Putamen (tissue), 1 donor: ENCODE measurements at regions not wholly inside any gene's neighbourhood (a gene's known extent, or its start where the extent isn't known, plus 50 kb on each side); places are given as distances from the start of the nearest gene placed in this dataset.

Experiments used
- DNase-seq: peaks from one replicate; pipeline ENCODE4 v3.0.0-alpha.2; 2016; ENCODE audit warnings: low spot score

DNA sequence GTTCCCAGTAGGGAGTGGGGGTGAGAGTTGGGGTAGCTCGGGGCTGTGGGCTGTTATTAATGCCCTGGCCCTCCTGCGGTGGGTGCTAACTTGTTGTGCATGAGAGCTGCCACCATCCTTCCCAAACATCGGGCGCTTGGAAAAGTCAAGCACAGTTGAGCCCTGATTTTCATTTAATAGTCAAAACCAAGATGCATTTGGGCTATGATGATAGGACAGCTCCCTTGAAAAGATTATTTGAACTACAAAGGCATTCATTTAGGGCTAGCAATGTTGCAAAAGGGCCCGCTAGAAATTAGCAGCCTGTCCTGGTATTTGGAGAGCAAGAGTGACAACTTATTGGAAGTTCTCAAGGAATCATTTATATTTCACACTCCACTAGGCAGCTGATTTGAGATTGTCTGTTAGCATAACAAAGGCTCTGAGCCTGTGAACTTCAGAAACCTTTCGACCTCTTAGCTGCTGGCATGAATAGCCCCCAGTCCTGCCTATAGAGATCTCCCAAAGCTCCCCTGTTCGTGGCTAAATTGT lies 128.2 kb upstream of the TMEM161B start:
- DNase-seq, result no peak

GRCh38 chr5:88396000-88396535 lies 127.4 kb upstream of the TMEM161B start:
- DNase-seq, result no peak

- no peak for DNase-seq
Measured at GRCh38 chr5:88395264-88395663, 126.6 kb upstream of the TMEM161B start.

DNA sequence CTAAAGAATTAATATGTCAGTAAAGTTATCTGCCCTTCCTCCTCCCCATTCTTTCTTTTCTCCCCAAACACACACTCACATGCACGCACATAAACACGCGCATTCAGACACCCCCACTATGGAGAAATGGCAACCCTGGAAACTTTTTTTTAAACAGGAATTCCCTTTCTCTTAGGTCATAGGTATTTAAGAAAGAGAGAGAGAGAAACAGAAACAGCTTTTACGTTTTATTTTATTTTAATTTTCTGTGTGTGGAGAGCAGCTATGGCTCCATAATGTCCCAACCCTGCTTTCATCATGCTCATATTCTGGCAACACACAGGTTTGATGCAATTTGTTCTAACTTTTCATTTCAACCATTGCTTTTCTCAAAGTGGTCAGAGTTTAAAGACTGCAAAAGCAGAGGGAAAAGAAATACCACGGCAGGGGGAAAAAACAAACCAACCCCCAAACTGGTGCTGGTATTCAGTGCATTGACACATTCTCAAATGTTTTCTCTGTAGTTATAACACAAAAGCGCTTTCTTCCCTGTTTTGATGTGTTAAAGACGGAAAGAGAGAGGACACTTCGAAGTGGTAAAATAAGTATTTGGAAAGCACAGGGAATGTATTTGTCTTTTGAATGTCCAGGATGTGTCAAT lies 126.0 kb upstream of the TMEM161B start:
- DNase-seq, result peak; percentile 65

DNA sequence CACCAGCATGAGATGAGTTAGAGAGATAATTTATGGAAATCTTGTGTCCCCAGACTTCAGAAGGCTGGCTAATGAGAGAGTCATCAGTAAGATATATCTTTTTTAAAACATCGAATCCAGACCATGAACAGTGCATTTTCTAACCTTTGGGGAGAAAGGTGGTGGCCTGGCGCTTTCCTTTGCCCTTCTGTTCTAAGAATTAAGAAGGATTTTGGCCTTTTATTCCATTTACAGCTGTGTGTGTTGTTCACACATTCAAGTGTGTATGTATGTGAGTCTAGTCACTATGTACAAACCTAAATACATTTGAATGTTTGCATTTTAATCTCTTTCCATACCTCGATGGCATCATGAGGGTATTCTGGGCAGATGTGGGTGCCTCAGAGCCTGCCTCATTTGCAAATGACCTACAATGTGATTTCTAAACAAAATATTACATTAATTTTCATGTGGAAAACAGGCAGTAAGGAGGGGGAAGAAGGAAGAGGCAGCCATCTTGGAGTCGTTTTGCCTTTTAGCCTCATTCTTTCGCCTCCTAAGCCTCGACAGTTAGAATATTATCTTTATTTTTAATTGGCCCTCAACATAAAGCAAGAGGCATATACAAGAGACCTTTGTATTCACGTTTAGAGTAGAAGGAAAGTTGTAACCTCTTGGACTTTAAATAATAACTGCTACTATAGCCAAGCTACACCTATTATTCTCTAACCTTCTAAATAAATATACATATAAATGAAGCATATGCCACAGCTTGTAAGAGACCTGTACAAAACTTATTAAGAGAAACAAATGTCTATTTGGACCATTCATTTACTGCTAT lies 125.3 kb upstream of the TMEM161B start:
- no peak for DNase-seq

DNA sequence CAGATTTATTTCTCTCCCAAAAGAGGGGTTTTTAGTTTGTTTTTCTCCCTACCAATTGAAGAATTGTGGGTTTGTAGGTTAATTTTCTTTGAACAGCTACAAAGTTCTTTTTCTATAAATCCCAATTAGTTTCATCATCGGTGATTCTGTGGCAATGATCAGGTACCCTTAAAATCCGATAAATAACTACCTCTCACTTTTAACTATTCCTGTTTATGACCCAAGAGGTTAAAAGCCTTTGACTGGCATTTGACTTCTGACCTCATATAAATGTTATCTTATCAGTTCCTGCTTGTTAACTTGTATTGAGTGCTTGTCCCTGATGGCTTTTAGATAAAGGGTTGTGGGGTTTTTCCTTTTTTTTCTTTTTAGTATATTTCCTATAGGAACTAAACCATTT lies 124.4 kb upstream of the TMEM161B start:
- no peak for DNase-seq

GRCh38 chr5:88391991-88392390 lies 123.3 kb upstream of the TMEM161B start:
- no peak for DNase-seq

- no peak for DNase-seq
Measured at GRCh38 chr5:88391116-88391515, 122.5 kb upstream of the TMEM161B start.

DNA sequence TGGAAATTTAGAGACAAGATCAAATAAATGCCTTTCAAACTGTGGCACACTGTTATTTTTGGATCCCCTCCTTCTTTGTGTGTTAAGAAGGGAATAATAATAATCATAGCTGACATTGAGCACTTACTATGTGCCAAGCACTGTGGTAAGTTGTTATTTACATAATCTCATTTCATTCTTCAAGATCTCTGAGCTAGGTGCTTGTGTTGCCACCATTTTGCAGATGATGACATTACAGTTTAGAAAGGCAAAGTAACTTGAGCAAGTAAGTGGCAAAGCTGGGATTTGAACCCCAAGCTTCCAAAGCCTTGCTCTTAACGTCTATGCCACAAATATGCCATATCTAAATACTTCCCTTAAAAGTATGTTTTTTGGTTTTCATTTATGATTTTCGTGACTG lies 121.8 kb upstream of the TMEM161B start:
- no peak for DNase-seq

DNA sequence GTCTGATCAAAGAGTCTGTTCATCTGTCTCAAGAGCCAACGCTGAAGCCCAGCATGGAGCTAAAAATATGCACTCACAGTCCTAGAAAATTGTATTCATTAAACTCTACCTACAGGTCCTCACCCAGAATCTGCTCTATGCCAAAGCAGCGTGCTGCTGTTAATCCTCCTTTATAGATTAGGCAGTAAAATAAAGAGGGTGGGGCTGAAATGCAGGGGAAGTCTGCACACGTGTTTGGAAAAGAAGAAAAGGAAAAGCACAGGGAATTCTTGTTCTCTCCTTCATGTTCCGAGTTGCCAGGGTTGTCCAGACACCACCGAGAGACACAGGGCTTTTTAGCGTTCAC lies 121.4 kb upstream of the TMEM161B start:
- DNase-seq, result no peak

- DNase-seq, result no peak
Measured at GRCh38 chr5:88389338-88390095, 120.9 kb upstream of the TMEM161B start.

- no peak for DNase-seq
Measured at GRCh38 chr5:88388476-88389337, 120.1 kb upstream of the TMEM161B start.

DNA sequence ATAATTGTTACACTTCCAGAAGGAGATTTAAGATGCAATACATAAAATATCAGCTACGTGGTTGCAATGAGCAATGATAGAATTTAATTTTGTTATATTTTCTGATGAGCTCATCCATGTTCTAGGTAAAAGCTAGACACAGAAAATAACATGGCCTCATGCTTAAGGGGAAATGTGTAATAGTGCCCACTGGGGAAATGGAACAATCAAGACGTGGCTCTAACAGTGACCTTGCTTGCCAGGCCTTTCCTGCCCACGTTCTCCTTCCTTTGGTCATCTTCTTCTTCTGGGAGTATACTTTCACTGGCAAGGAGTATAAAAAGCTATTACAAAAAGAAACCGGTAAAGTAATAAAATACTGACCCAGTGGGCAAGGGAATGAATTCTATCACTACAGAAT lies 116.2 kb upstream of the TMEM161B start:
- DNase-seq, result no peak

DNA sequence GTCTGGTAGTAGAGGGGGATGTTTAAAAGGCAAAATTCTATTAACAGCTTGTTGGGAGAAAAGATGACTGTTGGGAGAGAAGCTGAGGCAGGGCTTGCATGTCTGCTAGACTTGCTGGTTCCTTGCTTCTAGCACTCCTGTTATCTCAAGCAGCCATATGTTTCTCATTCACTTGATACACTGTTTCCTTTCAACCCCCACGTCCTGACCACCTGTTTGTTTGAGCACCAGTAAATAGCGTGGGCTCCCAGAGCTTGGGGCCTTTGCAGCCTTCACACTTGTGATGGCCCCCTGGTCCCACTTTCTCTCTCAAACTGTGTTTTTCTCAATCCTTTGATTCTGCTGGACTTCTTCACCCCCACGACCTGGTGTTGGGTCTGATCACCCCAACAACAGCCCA lies 111.7 kb upstream of the TMEM161B start:
- DNase-seq, result no peak

DNA sequence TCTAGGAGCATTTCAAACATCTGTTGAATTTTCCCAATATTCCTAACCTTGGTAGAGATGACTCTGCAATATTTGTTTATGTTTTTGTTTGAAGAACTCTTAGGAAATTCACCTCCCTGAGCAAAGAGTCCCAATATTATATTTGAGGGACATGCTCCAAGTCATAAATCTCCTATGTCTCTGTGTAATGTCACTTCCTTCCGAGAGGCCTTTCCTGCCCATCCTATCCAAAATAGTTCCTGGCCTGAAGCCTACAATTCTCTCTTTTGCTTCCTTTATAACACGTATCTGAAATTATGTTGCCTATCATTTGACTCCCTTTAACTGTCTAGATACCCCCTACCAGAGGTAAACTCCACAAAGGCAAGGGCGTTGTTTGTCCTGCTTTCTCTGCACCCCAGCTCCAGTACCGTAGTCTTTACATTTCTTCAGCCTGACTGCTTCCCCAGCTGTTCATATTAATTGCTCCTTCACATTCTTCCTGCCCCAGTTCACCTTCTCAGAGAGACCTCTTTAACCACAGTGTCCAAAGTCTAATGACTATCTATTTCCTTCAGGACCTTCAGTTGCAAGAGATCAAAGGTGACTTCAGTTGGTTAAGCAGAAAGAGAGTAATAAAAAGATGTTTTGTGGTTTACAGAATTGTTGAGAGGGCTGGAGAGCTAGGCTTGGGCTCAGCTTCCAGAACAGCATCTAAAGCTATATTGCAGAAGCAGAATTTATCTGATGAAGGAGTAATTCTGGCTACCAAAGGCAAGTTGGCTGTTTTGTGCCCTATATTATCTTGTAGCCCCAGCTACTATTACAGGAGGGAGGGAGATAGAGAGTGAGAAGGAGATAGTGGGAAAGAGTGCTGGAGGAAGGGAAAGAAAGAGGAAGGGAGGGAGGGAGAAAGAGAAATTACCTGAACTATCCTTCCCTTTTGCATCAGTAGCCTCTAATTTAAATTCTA lies 109.3 kb upstream of the TMEM161B start:
- no peak for DNase-seq

- no peak for DNase-seq
Measured at GRCh38 chr5:88377240-88377639, 108.6 kb upstream of the TMEM161B start.

DNA sequence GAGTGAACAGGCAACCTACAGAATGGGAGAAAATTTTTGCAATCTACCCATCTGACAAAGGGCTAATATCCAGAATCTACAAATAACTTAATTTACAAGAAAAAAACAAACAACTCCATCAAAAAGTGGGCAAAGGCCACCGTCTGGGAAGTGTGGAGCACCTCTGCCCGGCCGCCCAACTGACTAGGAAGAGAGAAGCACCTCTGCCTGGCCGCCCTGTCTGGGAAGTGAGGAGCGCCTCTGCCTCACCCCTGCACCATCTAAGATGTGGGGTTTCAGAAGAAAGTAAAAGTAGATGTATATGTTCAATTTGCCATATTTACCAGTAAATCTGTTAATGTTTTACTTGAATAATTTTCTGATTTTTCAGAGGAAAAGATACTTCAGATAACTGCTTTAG lies 108.1 kb upstream of the TMEM161B start:
- no peak for DNase-seq

DNA sequence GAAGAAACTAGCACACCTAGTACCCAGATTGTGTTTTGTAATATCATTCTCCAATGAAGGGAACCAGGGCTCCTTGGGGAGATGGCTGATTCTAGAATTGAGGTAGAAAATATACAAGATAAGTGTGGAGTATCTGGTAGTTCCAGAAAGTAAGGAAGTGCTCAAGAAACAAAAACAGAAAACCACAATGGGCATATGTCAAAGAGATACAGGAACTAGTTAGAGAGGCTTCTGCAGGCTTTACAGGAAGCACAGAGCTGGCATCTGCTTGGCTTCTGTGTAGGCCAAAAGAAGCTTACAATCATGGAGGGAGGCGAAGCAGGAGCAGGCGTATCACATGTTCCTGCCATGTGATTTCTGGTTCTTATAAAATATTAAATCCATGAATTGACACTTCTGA lies 105.7 kb upstream of the TMEM161B start:
- DNase-seq, result no peak

DNA sequence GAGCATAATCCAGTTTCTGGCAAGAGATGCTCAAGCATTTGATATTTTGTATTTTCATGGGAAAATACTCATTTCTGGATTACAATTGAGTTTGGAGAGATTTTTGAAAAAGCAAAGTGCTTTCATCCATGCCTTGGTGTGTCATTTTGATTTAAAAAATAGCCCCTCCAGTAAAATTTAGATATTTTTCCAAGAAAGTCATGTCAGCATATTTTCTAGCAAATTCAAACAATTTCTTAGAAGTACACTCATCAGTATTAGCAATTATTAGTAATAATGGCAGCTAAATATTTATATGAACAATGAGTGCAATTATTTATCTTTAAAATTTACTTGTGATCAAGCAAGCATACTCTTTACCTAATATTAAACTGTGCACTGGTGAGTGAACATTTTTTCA lies 102.2 kb upstream of the TMEM161B start:
- no peak for DNase-seq

- no peak for DNase-seq
Measured at GRCh38 chr5:88368201-88368600, 99.6 kb upstream of the TMEM161B start.
